Activated CD8-positive, alpha-beta T cell treated with anti-CD3 and anti-CD28 coated beads for 36 hours (primary cell): ENCODE measurements at regions not wholly inside any gene's neighbourhood (a gene's known extent, or its start where the extent isn't known, plus 50 kb on each side); places are given as distances from the start of the nearest gene placed in this dataset.

Source experiments
- ATAC-seq: fragments of 200-7000 bp; cut with Tn5 transposase; one replicate; pipeline ENCODE4 v1.10.0; 2021; ENCODE audit warnings: mild to moderate bottlenecking, moderate library complexity
- CTCF ChIA-PET: fragments of 350-600 bp; sonication (Branson Sonifier 250); formaldehyde crosslinking; loops from one replicate; lab custom pipeline; 2021; ENCODE audit warnings: antibody characterized with exemption; lab: Charles Lee
- POLR2A ChIA-PET: fragments of 350-600 bp; sonication (Branson Sonifier 250); formaldehyde crosslinking; loops from one replicate; lab custom pipeline; 2021; ENCODE audit warnings: antibody characterized with exemption; lab: Charles Lee
- DNase-seq: peaks from one replicate; pipeline ENCODE4 v3.0.0-alpha.2; 2020
- H3K27ac Mint-ChIP-seq: one replicate; pipeline ENCODE4 v1.8.0; 2021; ENCODE audit warnings: mild to moderate bottlenecking, mixed read lengths
- H3K27me3 Mint-ChIP-seq: one replicate; pipeline ENCODE4 v1.8.0; 2021; ENCODE audit warnings: mixed read lengths
- H3K36me3 Mint-ChIP-seq: one replicate; pipeline ENCODE4 v1.8.0; 2021; ENCODE audit warnings: low read depth, mixed read lengths
- H3K4me1 Mint-ChIP-seq: one replicate; pipeline ENCODE4 v1.8.0; 2021; ENCODE audit warnings: low read depth, mixed read lengths
- H3K4me3 Mint-ChIP-seq: one replicate; pipeline ENCODE4 v1.8.0; 2021; ENCODE audit warnings: mild to moderate bottlenecking, moderate library complexity, mixed read lengths
- H3K9me3 Mint-ChIP-seq: one replicate; pipeline ENCODE4 v1.8.0; 2021; ENCODE audit warnings: mixed read lengths
- CTCF ChIP-seq: fragments of 200-600 bp; IDR thresholded peaks from one replicate; pipeline ENCODE4 v1.8.0; 2022; ENCODE audit warnings: antibody characterized with exemption, mild to moderate bottlenecking
- intact Hi-C: fragments of 100-400 bp; cut with micrococcal nuclease; formaldehyde crosslinking; loops from one replicate; pipeline ENCODE4 v1.10.0; 2022

DNA sequence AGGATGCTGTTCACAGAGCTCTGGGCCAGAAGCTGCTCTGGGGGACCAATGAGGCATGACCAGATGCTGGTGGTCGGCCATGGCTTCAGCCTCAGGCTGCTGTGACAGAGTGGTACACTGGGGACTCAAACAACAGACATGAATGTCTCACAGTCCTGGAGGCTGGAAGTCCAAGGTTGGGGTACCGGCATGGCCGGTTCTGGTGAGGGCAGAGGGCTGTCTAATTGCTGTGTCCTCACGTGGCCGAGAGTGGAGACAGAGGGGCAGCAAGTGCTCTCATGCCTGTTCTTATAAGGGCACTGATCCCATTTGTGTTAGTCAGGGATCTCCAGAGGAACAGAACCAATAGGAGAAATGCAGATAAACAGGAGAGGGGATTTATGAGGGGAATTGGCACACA, 253.5 kb upstream of the C1orf174 start:
- H3K4me3 Mint-ChIP-seq: no peak overlapping the region
- no peaks in the 10 kb centered on the region for H3K4me1 Mint-ChIP-seq
- no peak for TF ChIP-seq CTCF
- no peaks in the 10 kb centered on the region for H3K36me3 Mint-ChIP-seq
- H3K9me3 Mint-ChIP-seq: no peaks in the 10 kb centered on the region
- no peaks in the 10 kb centered on the region for H3K27me3 Mint-ChIP-seq
- intact Hi-C loops: no loop called here
- DNase-seq: no peak
- ATAC-seq: no peak
- H3K27ac Mint-ChIP-seq: no peak overlapping the region
- POLR2A ChIA-PET: no interaction called here
- CTCF ChIA-PET: no interaction called here

GRCh38 chr1:4156241-4156973, 256.3 kb upstream of the C1orf174 start:
- no peaks in the 10 kb centered on the region for H3K9me3 Mint-ChIP-seq
- H3K4me3 Mint-ChIP-seq: no peak overlapping the region
- no peak for TF ChIP-seq CTCF
- intact Hi-C loops: no loop called here
- H3K27ac Mint-ChIP-seq: no peak overlapping the region
- ATAC-seq: no peak
- H3K36me3 Mint-ChIP-seq: no peaks in the 10 kb centered on the region
- POLR2A ChIA-PET: no interaction called here
- CTCF ChIA-PET: no interaction called here
- DNase-seq: no peak
- H3K27me3 Mint-ChIP-seq: no peaks in the 10 kb centered on the region
- H3K4me1 Mint-ChIP-seq: no peaks in the 10 kb centered on the region

DNA sequence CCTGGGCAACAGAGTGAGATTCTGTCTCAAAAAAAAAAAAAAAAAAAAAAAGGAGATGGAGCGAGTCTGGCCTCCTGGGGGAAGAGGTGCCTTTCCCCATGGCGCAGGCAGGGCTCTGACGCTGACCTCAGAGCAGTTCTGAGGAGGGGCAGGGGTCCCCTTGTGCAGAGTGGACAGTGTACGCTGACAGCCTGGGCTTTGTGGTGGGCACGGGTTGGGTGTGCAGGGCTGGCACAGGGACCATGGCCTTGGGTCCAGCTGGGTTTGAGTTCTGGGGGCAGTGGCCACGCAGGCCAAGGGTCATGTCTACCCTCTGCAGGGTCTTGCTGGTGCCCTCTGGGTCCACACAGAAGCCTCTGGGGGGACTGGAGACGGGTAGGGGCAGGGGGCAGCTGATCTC, 260.1 kb upstream of the C1orf174 start:
- intact Hi-C loops: no loop called here
- Mint-ChIP-seq H3K9me3 (no peaks in the 10 kb centered on the region), H3K4me1 (no peaks in the 10 kb centered on the region), H3K27me3 (no peaks in the 10 kb centered on the region), H3K36me3 (no peaks in the 10 kb centered on the region), H3K27ac (no peak overlapping the region), H3K4me3 (no peak overlapping the region)
- ATAC-seq (no peak), DNase-seq (no peak)
- no peak for TF ChIP-seq CTCF
- POLR2A ChIA-PET: no interaction called here
- CTCF ChIA-PET: no interaction called here

DNA sequence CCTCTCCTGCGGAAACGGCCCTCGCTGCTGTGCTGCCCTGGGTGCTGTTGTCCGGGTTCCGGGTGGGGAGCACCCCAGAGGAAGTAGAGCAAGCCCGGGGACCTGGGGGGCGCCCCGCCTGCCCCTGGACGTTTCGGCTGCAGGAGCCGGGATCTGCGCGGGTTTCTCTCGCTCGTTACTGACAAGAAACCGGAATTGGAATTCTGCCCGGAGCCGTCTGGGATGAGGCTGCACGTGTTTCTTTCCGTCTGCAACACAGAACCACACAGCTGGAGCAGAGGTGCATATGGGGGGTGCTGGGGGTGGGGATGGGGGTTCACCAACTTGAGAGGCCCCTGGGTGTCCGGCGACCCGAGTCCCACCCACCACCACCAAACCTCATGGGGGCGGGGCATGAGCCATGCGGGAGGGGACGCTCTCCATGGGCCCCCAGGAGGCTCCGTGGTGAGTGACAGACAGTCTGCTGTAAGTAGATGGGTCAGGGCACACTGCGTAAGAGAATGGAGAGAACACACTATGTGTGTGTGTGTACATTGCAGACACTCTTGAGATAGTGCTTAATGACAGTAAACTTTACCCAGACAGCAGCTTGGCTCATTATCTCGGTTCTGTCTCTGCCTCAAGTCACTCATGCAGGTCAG, 261.4 kb upstream of the C1orf174 start:
- POLR2A ChIA-PET: no interaction called here
- no peak overlapping the region for H3K27ac Mint-ChIP-seq
- ATAC-seq (no peak), DNase-seq (no peak)
- intact Hi-C loops: no loop called here
- CTCF ChIA-PET: interaction anchor here (0.8 kb wide), 1 partner anchor 15 kb away, joined by 3 read pairs; no protein-coding TSS in a partner anchor
- TF ChIP-seq CTCF: no peak
- H3K4me3 Mint-ChIP-seq: no peak overlapping the region
- H3K4me1 Mint-ChIP-seq: no peaks in the 10 kb centered on the region
- H3K27me3 Mint-ChIP-seq: no peaks in the 10 kb centered on the region
- H3K36me3 Mint-ChIP-seq: no peaks in the 10 kb centered on the region
- H3K9me3 Mint-ChIP-seq: no peaks in the 10 kb centered on the region

- CTCF ChIA-PET: no interaction called here
- no peaks in the 10 kb centered on the region for H3K9me3 Mint-ChIP-seq
- DNase-seq: no peak
- H3K4me3 Mint-ChIP-seq: no peak overlapping the region
- TF ChIP-seq CTCF: no peak
- no peaks in the 10 kb centered on the region for H3K27me3 Mint-ChIP-seq
- no peaks in the 10 kb centered on the region for H3K36me3 Mint-ChIP-seq
- H3K4me1 Mint-ChIP-seq: no peaks in the 10 kb centered on the region
- no peak overlapping the region for H3K27ac Mint-ChIP-seq
- no peak for ATAC-seq
- intact Hi-C loops: no loop called here
- POLR2A ChIA-PET: no interaction called here
Observed at GRCh38 chr1:4164965-4165364, 264.9 kb upstream of the C1orf174 start.
